ENCODE measurements at regions not wholly inside any gene's neighbourhood (a gene's known extent, or its start where the extent isn't known, plus 50 kb on each side); places are given as distances from the start of the nearest gene placed in this dataset.
"Not testable (repeated sequence)": the region's sequence is repeated elsewhere in the genome, so short reads cannot be mapped to it uniquely, and the experiment has no call there.

DNA sequence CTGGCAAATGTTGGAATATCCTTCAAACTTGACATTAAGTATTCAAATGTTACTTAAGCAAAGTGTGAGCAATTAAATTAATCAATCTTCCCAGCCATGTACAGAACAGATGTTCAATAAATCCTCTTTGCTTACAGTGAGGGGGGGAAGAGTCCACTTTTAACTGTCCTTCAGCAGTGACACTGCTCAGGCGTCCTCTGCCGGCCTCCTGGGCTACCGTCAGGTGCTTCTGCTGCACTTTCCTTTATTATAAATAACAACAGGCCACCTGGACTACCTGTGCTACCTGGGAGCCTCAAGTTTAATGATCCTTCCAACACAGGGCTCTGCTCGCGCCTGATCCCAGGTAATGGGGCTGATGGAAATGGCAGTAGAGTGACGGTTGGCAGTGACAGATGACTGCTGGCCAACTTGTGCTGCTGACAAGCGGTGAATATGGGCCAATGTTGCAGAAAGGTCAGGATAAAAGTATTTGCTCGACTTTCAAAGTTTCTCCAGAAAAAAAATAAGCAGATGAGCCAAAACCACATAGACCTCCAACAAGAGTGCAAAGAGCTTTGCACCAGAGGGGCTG lies 460.0 kb upstream of the ZNF507 start:
- no peak for DNase-seq (ENCODE audit: low spot score)

DNA sequence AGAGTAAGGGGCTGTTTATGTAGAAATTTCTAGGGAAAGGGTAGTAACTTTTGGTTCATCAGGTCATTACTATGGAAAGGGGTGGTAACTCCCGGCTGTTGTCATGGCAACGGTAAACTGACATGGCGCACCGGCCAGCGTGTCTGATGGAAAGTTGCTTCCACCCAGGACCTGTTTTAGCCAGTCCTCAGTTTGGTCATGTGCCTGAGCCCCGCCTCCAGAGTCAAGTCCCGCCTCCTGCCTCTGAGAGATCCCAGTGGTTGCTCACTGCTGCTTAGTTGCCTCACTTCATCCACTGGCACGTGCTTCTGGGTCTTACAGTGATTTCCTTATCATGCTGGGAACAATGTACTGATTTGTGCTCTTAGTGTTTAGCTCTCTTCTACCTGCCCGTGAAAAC lies 455.2 kb upstream of the ZNF507 start:
- DNase-seq (ENCODE audit: low spot score): no peak

- no peak for DNase-seq (ENCODE audit: low spot score)
Measured at GRCh38 chr19:31892060-31892459, 453.4 kb upstream of the ZNF507 start.

GRCh38 chr19:31893491-31893890 lies 451.9 kb upstream of the ZNF507 start:
- not testable (repeated sequence) for DNase-seq (ENCODE audit: low spot score)

DNA sequence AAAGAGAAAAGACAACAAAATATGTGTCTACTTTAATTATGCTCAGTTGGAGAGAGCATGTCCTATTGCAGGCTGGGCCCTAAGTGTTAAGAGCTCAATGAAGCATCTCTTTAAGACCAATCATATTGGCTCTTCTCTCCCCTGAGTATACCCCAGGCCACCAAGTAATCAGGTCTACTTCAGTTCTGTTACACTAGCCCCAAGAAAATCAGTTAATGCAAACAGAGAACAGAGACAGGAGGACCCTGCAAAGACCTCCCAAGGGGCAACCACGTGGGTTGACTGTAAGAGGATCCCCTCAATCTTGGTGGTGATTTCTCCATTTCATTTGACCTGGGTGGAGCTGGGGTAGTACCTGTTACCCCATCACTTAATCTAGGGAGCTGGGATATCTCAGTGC lies 451.0 kb upstream of the ZNF507 start:
- no peak for DNase-seq (ENCODE audit: low spot score)

- no peak for DNase-seq (ENCODE audit: low spot score)
Measured at GRCh38 chr19:31897292-31897691, 448.1 kb upstream of the ZNF507 start.

DNA sequence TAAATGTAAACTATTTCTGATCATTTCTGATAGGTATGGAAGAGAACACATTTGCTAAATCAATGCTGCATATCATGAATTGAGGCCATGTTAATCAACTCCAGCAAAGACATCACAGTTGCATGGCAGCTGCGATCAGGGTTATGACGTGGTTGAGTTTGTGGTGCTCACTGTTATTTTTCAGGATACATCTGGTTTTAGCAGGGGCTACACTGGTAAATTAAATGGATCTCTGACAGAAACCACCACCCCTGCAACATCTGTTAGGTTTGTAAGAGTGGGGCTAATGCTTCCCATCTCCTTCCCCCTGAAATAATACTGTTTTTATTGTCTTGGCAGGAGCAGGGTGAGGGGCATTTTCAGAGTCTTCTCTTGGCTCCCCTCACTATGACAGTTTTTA lies 444.4 kb upstream of the ZNF507 start:
- no peak for DNase-seq (ENCODE audit: low spot score)

GRCh38 chr19:31902821-31903220 lies 442.6 kb upstream of the ZNF507 start:
- no peak for DNase-seq (ENCODE audit: low spot score)

- no peak for DNase-seq (ENCODE audit: low spot score)
Measured at GRCh38 chr19:31903979-31904378, 441.4 kb upstream of the ZNF507 start.

DNA sequence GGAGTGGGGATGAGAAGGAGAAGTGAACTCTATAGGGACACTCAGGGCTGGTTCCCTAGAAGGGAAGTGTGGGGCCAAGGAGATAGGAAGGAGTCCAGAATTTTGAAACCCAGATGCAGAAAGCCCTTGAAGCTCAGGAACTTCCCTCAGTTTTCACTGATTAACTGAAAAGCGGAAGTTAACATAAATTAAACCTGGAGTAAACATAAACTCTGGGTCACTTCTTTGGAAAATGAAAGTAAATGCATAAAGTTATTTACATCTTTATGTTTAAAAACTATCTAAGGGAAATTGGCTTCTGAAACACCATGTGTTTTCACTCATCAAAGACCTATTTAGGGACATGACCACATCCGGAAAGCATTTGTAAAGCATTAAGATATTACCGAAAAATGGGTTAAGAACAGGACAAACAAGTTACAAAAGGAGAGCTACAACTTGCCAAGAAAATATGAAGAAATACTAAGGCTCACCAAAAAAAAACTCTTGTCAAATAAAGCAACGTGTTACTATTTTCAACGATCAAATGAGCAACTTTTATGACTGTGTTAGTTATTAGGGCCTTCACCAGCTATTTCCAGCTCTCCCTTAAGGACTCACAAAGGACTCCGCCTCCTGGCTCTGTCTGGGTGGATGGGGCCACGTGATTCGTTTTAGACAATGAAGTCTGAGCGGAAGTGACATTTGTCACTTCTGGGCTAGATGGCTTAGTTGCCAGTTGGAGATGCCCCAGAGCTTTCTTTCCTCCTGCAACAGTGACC lies 439.1 kb upstream of the ZNF507 start:
- no peak for DNase-seq (ENCODE audit: low spot score)

DNA sequence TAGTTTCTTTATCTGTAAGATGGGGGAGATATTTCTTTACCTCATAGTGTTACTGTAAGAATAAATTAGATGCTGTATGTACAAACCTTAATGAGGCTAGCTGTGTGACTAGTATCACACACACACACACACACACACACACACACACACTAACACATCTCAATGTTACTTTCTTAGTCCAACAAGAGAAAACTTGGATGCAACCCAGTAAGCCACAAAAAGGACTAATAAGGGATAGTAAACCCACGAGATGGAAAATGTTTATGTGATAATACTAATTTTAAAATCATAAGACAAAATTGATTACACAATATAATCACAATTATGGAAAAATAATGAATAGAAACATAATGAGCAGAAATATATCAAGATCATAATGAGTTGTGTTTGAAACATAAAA lies 437.7 kb upstream of the ZNF507 start:
- DNase-seq (ENCODE audit: low spot score): no peak

- DNase-seq (ENCODE audit: low spot score): no peak
Measured at GRCh38 chr19:31908080-31908479, 437.3 kb upstream of the ZNF507 start.

- no peak for DNase-seq (ENCODE audit: low spot score)
Measured at GRCh38 chr19:31908496-31909225, 436.7 kb upstream of the ZNF507 start.

DNA sequence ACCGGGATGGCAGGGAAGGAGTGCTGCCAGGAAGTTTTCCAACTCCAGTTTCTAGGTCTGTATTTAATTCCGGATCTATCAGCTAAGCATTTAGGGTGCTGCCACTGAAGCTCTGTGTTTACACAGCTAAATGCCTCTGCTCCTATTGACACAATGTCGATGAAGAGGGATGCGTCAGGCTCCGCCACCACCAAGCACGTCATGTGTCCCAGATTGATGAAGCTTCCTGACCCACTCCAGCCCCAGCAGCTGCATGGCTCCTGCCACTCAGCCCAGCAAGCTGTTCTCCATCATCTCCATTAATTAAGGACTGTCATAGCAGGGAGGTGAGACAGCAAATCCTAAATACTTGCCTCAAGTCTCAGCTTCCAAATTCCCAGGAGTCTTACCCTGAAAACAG lies 435.2 kb upstream of the ZNF507 start:
- no peak for DNase-seq (ENCODE audit: low spot score)

DNA sequence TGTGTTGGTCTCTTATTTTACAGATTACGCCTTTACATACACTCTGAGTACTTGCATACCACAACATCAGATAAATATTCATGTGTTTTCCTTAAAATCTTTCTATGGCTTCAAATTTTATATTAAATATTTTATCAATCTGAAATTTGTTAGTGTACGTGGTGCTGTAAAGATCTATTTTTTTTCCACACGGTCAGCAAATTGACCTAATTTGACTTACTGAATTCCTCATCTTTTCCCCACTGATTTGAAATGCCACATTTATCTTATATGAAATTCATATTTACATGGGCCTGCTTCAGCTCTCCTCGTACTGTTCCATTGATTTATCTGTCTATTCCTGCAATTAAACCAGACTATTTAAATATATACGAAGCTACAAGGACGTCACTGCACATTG lies 433.8 kb upstream of the ZNF507 start:
- no peak for DNase-seq (ENCODE audit: low spot score)

DNA sequence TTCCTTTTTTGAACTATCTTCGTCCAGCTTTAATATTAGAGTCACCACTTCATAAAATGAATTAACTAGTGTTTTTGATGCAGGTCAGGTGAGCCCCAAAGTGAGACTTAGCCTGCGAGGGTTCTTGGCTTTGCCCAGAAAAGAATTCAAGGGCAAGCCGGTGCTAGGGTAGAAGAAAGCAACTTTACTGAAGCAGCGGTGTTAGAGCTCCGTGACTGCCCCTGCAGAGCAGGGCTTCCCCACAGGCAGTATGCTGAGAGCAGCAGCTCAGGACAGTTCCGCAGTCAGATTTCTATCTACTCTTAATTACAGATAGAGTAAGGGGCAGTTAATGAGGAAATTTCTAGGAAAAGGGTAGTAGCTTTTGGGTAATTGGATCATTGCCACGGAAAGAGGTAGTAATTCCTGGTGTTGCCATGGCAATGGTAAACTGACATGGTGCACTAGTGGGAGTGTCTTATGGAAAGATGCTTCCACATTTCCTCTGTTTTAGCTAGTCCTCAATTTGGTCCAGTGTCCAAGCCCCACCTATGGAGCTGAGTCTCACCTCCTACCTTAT lies 432.2 kb upstream of the ZNF507 start:
- DNase-seq (ENCODE audit: low spot score): no peak

- DNase-seq (ENCODE audit: low spot score): no peak
Measured at GRCh38 chr19:31930401-31930800, 415.0 kb upstream of the ZNF507 start.

GRCh38 chr19:31937983-31938382 lies 407.4 kb upstream of the ZNF507 start:
- DNase-seq (ENCODE audit: low spot score): no peak

DNA sequence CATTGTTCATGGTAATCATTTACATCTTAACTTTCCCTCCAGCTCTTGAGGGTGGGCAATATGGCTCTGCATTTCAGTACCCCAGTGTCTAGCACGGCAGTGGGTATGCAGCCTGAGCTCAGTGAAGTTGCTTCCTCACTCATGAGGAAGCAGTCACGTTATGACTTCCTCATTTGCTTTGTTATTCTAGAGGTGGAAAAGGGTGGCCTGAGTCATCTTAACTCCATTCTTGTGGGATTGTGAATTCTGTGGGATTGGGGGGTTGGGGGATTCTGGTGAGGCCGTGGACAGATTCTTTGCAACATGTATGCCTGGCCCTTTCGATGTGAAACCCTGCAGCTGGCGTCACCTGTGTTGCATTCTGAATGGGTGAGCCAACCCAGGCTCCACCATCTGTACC lies 406.7 kb upstream of the ZNF507 start:
- no peak for DNase-seq (ENCODE audit: low spot score)

DNA sequence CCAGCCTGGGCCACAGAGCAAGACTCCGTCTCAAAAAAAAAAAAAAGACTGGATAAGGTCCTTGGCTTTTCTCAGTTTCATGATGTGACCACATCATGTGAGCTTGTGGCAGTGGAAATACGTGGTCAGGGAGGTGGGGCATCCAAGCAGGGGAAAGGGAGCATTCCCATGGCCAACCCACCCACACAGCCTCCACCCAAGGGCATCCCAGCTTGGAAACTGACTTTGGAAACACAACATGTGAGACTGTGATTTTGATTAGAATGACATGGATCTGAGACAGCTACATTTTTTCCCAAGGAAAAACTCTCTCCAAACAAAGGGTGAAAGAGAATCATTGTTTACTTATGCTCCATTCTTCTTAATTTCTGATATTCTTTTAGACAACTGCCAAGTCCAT lies 405.0 kb upstream of the ZNF507 start:
- no peak for DNase-seq (ENCODE audit: low spot score)

DNA sequence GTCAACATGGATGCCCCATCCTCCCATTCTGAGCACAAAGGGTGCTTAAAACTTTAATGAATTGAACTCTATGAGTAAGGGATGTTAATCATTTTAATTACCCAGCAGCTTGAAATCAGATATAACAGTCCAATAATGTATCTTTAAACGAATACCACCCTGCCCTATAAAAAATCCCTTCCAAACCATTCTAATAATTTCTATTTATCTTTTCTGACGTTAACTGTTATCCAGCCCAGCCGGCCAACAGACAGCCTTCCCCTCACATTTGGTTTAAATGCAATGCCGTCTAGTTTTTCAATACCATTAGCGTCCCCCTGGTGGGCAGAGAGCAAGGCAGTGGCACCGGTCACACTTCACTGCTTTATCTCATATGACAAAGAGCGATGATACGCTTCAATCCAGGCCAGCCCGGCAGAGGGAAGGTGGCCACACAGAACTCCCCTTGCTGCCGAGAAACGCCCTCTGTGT lies 402.2 kb upstream of the ZNF507 start:
- DNase-seq (ENCODE audit: low spot score): no peak

DNA sequence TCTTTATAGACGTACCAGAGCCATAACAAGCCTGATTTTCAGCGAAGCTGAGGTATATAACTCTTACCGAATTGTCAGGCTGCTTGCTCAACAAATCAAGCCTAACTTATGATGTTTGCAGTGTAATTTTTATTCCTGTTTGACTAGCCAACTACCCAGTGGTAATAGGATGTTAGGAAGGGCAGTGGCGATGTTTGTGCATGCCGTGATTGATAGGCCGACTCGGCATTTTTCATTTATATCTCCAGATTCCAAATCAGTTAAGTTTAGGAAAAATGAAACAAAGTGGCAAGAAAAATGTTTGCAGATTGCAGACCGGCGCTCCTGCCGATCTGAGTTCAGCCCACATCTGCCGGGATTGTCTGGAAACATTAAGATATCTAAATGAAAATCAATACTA lies 401.6 kb upstream of the ZNF507 start:
- no peak for DNase-seq (ENCODE audit: low spot score)

DNA sequence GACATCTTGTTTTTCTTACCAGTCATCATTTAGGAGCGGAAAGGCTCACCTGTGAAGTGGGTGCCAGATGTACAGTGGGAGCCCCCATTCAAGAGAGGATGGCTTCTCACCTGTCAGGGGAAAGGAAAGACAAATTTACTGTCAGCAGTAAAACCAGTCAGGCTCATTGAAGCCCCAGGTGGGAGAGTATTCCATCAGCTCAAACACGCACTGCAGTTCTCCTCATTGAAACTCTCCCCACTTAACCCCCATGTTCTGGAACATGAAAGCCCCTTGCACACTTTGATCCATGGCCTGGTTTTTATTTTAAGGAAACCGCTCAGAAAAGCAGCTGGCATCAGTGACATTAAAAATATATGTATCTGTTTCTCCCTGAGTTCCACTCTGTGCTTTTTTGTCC lies 401.1 kb upstream of the ZNF507 start:
- no peak for DNase-seq (ENCODE audit: low spot score)

Measured in NAMALWA (cell line).